ENCODE measurements at regions not wholly inside any gene's neighbourhood (a gene's known extent, or its start where the extent isn't known, plus 50 kb on each side); places are given as distances from the start of the nearest gene placed in this dataset.

DNA sequence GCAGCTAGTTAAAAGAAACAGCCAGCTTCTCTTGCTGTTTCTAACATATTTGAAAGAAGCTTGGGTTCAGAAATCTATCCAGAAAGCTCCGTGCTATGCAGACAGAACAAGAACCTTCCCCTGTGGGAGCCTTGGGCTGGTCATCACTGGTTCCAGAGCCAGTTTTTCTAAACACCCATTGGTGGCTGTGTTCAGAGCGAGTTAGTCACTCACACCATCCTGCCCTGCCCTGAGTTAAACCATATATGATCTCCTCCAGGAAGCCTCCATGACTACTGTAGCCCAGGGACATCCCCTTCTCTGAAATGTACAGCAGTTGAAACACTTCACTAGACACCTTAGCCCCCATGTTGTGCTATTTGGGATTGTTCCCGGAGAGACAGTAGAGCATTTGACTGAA is 200.8 kb upstream of the SGCG start:
- H3K4me1 ChIP-seq (ENCODE audit: control insufficient read depth, insufficient read depth, low read length), result no peaks in the 10 kb centered on the region
- no peak overlapping the region for H3K9ac ChIP-seq (ENCODE audit: low read depth, low read length)
- TF ChIP-seq USF2 (IDR thresholded peaks at IDR 0.05; ENCODE audit: low read depth, low read length) (no peak), MAZ (IDR thresholded peaks at IDR 0.05; ENCODE audit: borderline replicate concordance, low read depth, low read length) (no peak), POLR2A (IDR thresholded peaks at IDR 0.05; ENCODE audit: low read depth, low read length) (no peak), CEBPB (IDR thresholded peaks at IDR 0.05; ENCODE audit: low read depth, low read length) (no peak), BHLHE40 (IDR thresholded peaks at IDR 0.05; ENCODE audit: low read depth, low read length) (no peak), FOS (IDR thresholded peaks at IDR 0.05; ENCODE audit: low read depth, low read length) (no peak), CHD1 (IDR thresholded peaks at IDR 0.05; ENCODE audit: low read depth, low read length) (no peak), ELK1 (IDR thresholded peaks at IDR 0.05; ENCODE audit: borderline replicate concordance, low read depth, low read length) (no peak), MXI1 (IDR thresholded peaks at IDR 0.05; ENCODE audit: borderline replicate concordance, low read depth, low read length) (no peak), SMC3 (IDR thresholded peaks at IDR 0.05; ENCODE audit: low read depth, low read length) (no peak), RCOR1 (IDR thresholded peaks at IDR 0.05; ENCODE audit: insufficient replicate concordance, low read length) (no peak), RAD21 (IDR thresholded peaks at IDR 0.05; ENCODE audit: low read length) (no peak)
- TF ChIP-seq, protein P1, sequence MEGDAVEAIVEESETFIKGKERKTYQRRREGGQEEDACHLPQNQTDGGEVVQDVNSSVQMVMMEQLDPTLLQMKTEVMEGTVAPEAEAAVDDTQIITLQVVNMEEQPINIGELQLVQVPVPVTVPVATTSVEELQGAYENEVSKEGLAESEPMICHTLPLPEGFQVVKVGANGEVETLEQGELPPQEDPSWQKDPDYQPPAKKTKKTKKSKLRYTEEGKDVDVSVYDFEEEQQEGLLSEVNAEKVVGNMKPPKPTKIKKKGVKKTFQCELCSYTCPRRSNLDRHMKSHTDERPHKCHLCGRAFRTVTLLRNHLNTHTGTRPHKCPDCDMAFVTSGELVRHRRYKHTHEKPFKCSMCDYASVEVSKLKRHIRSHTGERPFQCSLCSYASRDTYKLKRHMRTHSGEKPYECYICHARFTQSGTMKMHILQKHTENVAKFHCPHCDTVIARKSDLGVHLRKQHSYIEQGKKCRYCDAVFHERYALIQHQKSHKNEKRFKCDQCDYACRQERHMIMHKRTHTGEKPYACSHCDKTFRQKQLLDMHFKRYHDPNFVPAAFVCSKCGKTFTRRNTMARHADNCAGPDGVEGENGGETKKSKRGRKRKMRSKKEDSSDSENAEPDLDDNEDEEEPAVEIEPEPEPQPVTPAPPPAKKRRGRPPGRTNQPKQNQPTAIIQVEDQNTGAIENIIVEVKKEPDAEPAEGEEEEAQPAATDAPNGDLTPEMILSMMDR (conservative IDR thresholded peaks at IDR 0.05; ENCODE audit: low read depth, low read length), result no peak
- POLR2A ChIA-PET (ENCODE audit: unreplicated experiment), result no interaction called here
- no peak overlapping the region for H3K14ac ChIP-seq (replicated peaks; ENCODE audit: low read depth, low read length)
- H4K5ac ChIP-seq (ENCODE audit: low read depth, low read length), result no peak overlapping the region
- H3K56ac ChIP-seq (ENCODE audit: extremely low read depth, insufficient read depth, low read length), result no peak overlapping the region
- H2BK15ac ChIP-seq (ENCODE audit: low read depth, low read length), result no peak overlapping the region
- in situ Hi-C loops (cut with MboI; ENCODE audit: low sequenced_read_pairs) (no loop called here), intact Hi-C loops (cut with micrococcal nuclease) (no loop called here), dilution Hi-C loops (cut with HindIII; ENCODE audit: low sequenced_read_pairs, unreplicated experiment) (no loop called here)
- H2AFZ ChIP-seq (replicated peaks; ENCODE audit: low read length, poor library complexity), result no peak overlapping the region
- CTCF ChIA-PET, result no interaction called here
- BruUV-seq (replicated peaks), result no TSS peak
- no peaks in the 10 kb centered on the region for H3K9me1 ChIP-seq (ENCODE audit: insufficient read depth, low read length)
- no peak overlapping the region for H4K91ac ChIP-seq (ENCODE audit: insufficient read depth, low read depth, low read length)
- no peak overlapping the region for H3K4me2 ChIP-seq (ENCODE audit: low read depth, low read length)
- no peaks in the 10 kb centered on the region for H3K36me3 ChIP-seq (ENCODE audit: control insufficient read depth, insufficient read depth, low read length)
- 57% methylated on average over 2 of the region's 3 CpGs; no CpG with 5 or more reads in 1 of the 2 experiments for WGBS, 2 experiments (ENCODE audit: extremely low coverage in 2 of 2, insufficient read length in 1 of 2)
- H3K27me3 ChIP-seq (ENCODE audit: control insufficient read depth, insufficient read depth, low read length), result no peaks in the 10 kb centered on the region
- H3K9me3 ChIP-seq (ENCODE audit: control insufficient read depth, insufficient read depth, low read length), result peaks cover 2% of the 10 kb centered on the region; the same call in 1 of the 2 replicates
- H2AK5ac ChIP-seq (ENCODE audit: low read depth, low read length), result no peak overlapping the region
- no peak overlapping the region for H4K8ac ChIP-seq (ENCODE audit: low read depth in 2 of 2, low read length in 2 of 2)
- DNase-seq, result no peak
- no peak overlapping the region for H2BK120ac ChIP-seq (ENCODE audit: low read depth, low read length)
- H2BK5ac ChIP-seq (ENCODE audit: low read depth, low read length, poor library complexity, severe bottlenecking), result no peak overlapping the region
- no peak overlapping the region for H3K4me3 ChIP-seq (ENCODE audit: insufficient read depth, low read depth, low read length)
- no peak for ATAC-seq (ENCODE audit: low read depth)
- H3K4ac ChIP-seq (ENCODE audit: low read depth, low read length), result no peak overlapping the region
- H4K20me1 ChIP-seq (ENCODE audit: insufficient read depth, low read length), result no peaks in the 10 kb centered on the region
- H2BK20ac ChIP-seq (ENCODE audit: low read depth, low read length), result no peak overlapping the region
- no peaks in the 10 kb centered on the region for H3K79me1 ChIP-seq (ENCODE audit: low read depth in 1 of 2, low read length in 2 of 2)
- H2AK9ac ChIP-seq (replicated peaks; ENCODE audit: low read depth, low read length, poor library complexity), result no peak overlapping the region
- H3K18ac ChIP-seq (ENCODE audit: low read depth, low read length), result no peak overlapping the region
- H3K27ac ChIP-seq (ENCODE audit: insufficient read depth, low read length), result no peak overlapping the region
- no peak overlapping the region for H3K23ac ChIP-seq (ENCODE audit: low read depth, low read length)
